Breast epithelium (tissue), 4 donors: ENCODE measurements at regions not wholly inside any gene's neighbourhood (a gene's known extent, or its start where the extent isn't known, plus 50 kb on each side); places are given as distances from the start of the nearest gene placed in this dataset.
A peak's percentile ranks its signal among the peaks of the same experiment; 100 is the strongest.

Experiments
- DNase-seq, 2 donors: peaks; one replicate each; pipeline ENCODE4 v3.0.0-alpha.2; 2019; ENCODE audit warnings: low spot score in 2 of 2
- H3K27ac ChIP-seq, 2 donors: fragments of 200-600 bp; sonication (generic) in 1 of 2; one replicate each; pipeline ENCODE4 v1.5.1; 2016 to 2019; ENCODE audit warnings: mild to moderate bottlenecking in 1 of 2
- H3K27me3 ChIP-seq, 2 donors: fragments of 200-600 bp; sonication (generic) in 1 of 2; one replicate each; pipeline versions ENCODE4 v1.5.1 to v1.6.0; 2017 to 2019; ENCODE audit warnings: control low read depth in 1 of 2, mild to moderate bottlenecking in 1 of 2
- H3K36me3 ChIP-seq: fragments of 200-600 bp; one replicate; pipeline ENCODE4 v1.5.1; 2019
- H3K4me1 ChIP-seq, 2 donors: fragments of 200-600 bp; sonication (generic); one replicate each; pipeline ENCODE4 v1.5.1; 2016 to 2019; ENCODE audit warnings: control low read depth in 1 of 2
- H3K4me3 ChIP-seq, 3 donors: fragments of 200-600 bp; sonication (generic); 1 replicate in 2 of 3; 2 replicates in 1 of 3; pipeline ENCODE4 v1.5.1; 2016 to 2019; ENCODE audit warnings: mild to moderate bottlenecking in 3 of 3, moderate library complexity in 2 of 3
- H3K9me3 ChIP-seq, 2 donors: fragments of 200-600 bp; sonication (generic) in 1 of 2; one replicate each; pipeline ENCODE4 v1.5.1; 2016 to 2019; ENCODE audit warnings: control low read depth in 1 of 2
- POLR2A ChIP-seq: fragments of 450-650 bp; IDR thresholded peaks from one replicate; pipeline ENCODE4 v1.6.1; 2016; ENCODE audit warnings: antibody characterized with exemption, mild to moderate bottlenecking, moderate library complexity
- POLR2AphosphoS5 ChIP-seq, 3 donors: sonication (generic); formaldehyde crosslinking; IDR thresholded peaks; one replicate each; pipeline ENCODE4 v1.6.1; 2017; ENCODE audit warnings: antibody characterized with exemption in 3 of 3
- intact Hi-C: fragments of 100-400 bp; cut with DNase I; formaldehyde crosslinking; loops from one replicate; pipeline ENCODE4 v1.15.1; 2023; ENCODE audit warnings: low total_unique reads
- TF ChIP-seq, protein P1 (sequence below), 3 donors: fragments of 450-650 bp; IDR thresholded peaks; one replicate each; pipeline ENCODE4 v1.5.1; 2016 to 2017; ENCODE audit warnings: antibody characterized with exemption in 3 of 3, mild to moderate bottlenecking in 3 of 3, moderate library complexity in 3 of 3

DNA sequence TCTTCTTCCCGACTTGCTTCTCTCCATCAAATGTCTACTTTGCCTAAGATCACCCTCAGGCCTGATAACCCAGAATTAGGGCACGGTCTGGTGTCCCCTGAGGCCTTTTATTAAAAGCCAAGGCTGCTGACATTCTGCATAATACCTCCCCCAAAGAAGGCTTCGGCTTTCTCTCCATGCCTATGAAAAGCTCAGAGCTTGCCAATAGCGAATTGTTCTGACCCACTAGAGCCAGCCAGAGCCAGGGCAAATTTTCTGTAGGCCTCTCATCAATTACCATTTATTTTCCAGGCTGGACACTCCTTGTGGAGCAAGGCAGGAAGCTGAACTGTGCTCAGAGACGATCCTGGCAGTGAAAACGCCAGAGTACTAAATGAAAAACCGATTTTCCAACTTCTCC, 64.3 kb upstream of the ADRB1 start:
- DNase-seq = no peak
- H3K4me1 ChIP-seq = peaks cover 0 to 5% of the 10 kb centered on the region in 2 donors
- no peak overlapping the region for H3K27ac ChIP-seq
- intact Hi-C loops = no loop called here
- TF ChIP-seq, protein P1, sequence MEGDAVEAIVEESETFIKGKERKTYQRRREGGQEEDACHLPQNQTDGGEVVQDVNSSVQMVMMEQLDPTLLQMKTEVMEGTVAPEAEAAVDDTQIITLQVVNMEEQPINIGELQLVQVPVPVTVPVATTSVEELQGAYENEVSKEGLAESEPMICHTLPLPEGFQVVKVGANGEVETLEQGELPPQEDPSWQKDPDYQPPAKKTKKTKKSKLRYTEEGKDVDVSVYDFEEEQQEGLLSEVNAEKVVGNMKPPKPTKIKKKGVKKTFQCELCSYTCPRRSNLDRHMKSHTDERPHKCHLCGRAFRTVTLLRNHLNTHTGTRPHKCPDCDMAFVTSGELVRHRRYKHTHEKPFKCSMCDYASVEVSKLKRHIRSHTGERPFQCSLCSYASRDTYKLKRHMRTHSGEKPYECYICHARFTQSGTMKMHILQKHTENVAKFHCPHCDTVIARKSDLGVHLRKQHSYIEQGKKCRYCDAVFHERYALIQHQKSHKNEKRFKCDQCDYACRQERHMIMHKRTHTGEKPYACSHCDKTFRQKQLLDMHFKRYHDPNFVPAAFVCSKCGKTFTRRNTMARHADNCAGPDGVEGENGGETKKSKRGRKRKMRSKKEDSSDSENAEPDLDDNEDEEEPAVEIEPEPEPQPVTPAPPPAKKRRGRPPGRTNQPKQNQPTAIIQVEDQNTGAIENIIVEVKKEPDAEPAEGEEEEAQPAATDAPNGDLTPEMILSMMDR (IDR thresholded peaks at IDR 0.05) = no peak
- TF ChIP-seq POLR2AphosphoS5 (IDR thresholded peaks at IDR 0.05) = no peak
- no peak for TF ChIP-seq POLR2A
- H3K9me3 ChIP-seq = no peaks in the 10 kb centered on the region
- no peaks in the 10 kb centered on the region for H3K27me3 ChIP-seq
- H3K36me3 ChIP-seq = no peaks in the 10 kb centered on the region
- no peak overlapping the region for H3K4me3 ChIP-seq

DNA sequence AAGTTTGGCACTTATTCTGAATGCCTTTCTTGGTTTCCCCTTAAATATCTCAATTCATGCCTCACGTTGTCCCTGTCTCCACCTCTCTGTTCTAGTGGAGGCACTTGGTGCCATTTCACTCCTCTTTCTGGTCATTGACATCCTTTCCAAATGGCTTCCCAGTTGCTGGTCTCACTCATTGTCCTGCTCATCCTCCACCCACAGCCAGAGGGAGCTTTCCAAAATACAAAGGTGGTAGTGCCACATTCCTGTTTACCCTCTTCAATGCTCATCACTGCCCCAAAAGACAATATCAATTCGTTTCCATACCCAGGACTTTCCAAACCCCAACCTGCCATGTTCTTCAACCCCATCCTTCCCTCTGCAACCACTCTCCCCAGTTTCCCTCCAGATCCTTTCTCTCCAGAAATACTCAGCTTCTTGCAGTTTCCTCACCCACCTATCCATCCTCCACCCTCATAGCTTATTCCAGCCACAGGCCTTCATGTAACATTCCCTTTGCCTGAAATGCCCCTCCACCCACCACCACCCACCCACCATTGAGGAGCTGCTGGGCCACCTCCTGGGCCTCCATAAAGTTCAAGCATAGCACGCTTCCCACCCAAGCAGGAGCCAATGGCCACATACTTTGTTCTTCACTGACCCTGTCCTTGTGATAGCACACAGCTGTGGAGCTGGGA, 63.1 kb upstream of the ADRB1 start:
- H3K27me3 ChIP-seq = no peaks in the 10 kb centered on the region
- TF ChIP-seq POLR2AphosphoS5 (IDR thresholded peaks at IDR 0.05) = no peak
- TF ChIP-seq, protein P1 (IDR thresholded peaks at IDR 0.05) = no peak
- TF ChIP-seq POLR2A = no peak
- peaks cover 0 to 5% of the 10 kb centered on the region in 2 donors for H3K4me1 ChIP-seq
- H3K27ac ChIP-seq = no peak overlapping the region
- no peaks in the 10 kb centered on the region for H3K9me3 ChIP-seq
- DNase-seq = no peak
- H3K36me3 ChIP-seq = no peaks in the 10 kb centered on the region
- H3K4me3 ChIP-seq = no peak overlapping the region
- intact Hi-C loops = loop anchor here (10.0 kb wide), 1 partner anchor 1654 kb away; no protein-coding TSS in a partner anchor

DNA sequence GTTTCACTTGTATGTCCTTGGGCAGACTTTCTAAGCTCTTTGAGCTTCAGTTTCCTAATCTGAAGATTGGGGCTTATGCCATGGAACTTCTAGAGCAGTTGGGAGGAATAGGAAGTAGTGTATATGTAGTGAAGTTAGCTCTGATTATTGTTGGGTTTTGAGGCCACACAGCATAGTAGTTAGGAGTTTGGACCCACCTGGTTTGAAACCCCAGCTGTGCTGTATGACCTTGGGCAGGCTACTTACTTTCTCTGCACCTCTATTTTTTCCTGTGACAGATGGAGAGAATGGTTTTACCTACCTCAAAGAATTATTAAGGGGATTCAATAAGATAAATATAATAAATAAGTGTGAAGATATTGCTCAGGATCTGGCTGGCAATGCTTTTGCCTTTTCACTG, 61.4 kb upstream of the ADRB1 start:
- intact Hi-C loops = loop anchor here (10.0 kb wide), 1 partner anchor 1653 kb away; no protein-coding TSS in a partner anchor
- Histone ChIP-seq H3K4me3 (no peak overlapping the region), H3K27me3 (no peaks in the 10 kb centered on the region), H3K27ac (peak overlapping the region; percentile 75 to 80), H3K36me3 (no peaks in the 10 kb centered on the region), H3K9me3 (no peaks in the 10 kb centered on the region), H3K4me1 (peaks cover 0 to 5% of the 10 kb centered on the region in 2 donors)
- TF ChIP-seq, protein P1 (IDR thresholded peaks at IDR 0.05) = no peak
- TF ChIP-seq POLR2AphosphoS5 (IDR thresholded peaks at IDR 0.05) (no peak), POLR2A (no peak)
- no peak for DNase-seq

DNA sequence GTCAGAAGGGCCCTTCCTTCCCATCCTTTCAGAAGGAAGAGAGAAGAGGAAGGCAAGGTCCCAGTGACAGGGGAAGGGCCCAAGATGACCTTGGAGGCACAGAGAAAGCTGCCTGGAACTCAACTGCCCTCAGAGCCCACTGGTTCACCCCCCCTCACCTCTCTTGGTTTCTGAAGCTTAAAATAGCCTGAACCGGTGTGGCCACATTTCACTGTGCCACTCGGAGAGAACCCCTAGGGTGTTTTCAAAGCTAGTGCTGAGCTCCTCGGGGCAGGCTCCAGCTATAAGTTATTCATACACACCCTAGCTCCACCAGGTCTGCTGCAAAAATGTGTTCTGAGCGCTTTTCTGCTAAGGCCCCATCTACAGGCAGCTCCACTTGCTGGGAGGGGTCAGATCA, 60.9 kb upstream of the ADRB1 start:
- H3K9me3 ChIP-seq = no peaks in the 10 kb centered on the region
- TF ChIP-seq POLR2A (no peak), POLR2AphosphoS5 (IDR thresholded peaks at IDR 0.05) (peak in 1 of 3 donors; percentile 46)
- TF ChIP-seq, protein P1 (IDR thresholded peaks at IDR 0.05) = peak in 1 of 3 donors; percentile 10
- DNase-seq = peak; percentile 54 to 70
- peak overlapping the region; percentile 75 to 80 for H3K27ac ChIP-seq
- no peak overlapping the region for H3K4me3 ChIP-seq
- intact Hi-C loops = loop anchor here (10.0 kb wide), 1 partner anchor 1652 kb away; no protein-coding TSS in a partner anchor
- no peaks in the 10 kb centered on the region for H3K27me3 ChIP-seq
- H3K4me1 ChIP-seq = peaks cover 0 to 5% of the 10 kb centered on the region in 2 donors
- no peaks in the 10 kb centered on the region for H3K36me3 ChIP-seq

DNA sequence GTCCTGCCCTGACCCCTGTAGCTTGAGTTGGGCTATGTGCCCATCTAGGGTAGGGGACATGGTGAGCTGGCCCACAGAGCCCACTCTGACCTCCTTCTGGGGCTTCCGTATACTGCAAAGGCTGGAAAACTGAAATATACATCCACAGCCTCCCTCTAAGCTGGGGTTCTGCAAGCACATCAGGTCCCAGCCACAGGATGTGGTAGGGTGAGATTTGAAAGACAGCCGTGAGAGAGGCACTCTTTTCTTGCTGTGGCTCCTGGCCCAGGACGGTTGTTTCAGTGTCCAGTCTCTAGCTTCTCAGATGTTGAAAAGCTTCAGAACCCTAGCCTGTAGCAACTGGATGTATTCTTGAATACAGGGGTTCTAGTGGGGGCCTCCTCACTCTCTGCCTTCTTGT, 60.1 kb upstream of the ADRB1 start:
- H3K4me3 ChIP-seq = no peak overlapping the region
- no peak for DNase-seq
- H3K9me3 ChIP-seq = no peaks in the 10 kb centered on the region
- intact Hi-C loops = loop anchor here (10.0 kb wide), 1 partner anchor 1651 kb away; no protein-coding TSS in a partner anchor
- H3K36me3 ChIP-seq = no peaks in the 10 kb centered on the region
- H3K4me1 ChIP-seq = peaks cover 0 to 5% of the 10 kb centered on the region in 2 donors
- no peak for TF ChIP-seq POLR2AphosphoS5 (IDR thresholded peaks at IDR 0.05)
- TF ChIP-seq, protein P1 (IDR thresholded peaks at IDR 0.05) = no peak
- TF ChIP-seq POLR2A = no peak
- no peaks in the 10 kb centered on the region for H3K27me3 ChIP-seq
- H3K27ac ChIP-seq = peak overlapping the region; percentile 75 to 80
